ENCODE measurements at regions not wholly inside any gene's neighbourhood (a gene's known extent, or its start where the extent isn't known, plus 50 kb on each side); places are given as distances from the start of the nearest gene placed in this dataset.

DNA sequence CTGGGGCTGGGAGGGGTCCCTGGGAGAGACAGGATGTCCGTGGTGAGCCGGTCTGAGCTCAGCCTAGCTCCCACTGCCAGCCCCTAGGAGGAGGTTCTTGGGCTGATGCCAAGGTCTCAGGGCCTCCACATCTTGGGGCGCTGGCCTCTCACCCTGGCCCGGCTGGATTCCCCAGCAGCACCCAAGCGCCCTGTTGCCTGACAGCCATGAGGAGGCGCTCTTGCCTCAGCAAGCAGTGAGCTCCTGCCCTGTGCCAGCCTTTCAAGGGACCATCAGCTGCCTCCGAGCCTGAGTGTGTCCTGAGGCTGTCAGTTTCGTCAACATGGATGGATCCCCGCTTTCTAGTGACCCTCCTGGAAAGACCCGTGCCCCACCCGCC is 234.9 kb upstream of the CIBAR2 start:
- Histone ChIP-seq H3K9me3 (ENCODE audit: low read depth, low read length) (no peaks in the 10 kb centered on the region), H3K9ac (ENCODE audit: insufficient read length) (no peak overlapping the region), H3K27ac (no peak overlapping the region), H3K36me3 (ENCODE audit: insufficient read depth, low read length) (no peaks in the 10 kb centered on the region), H3K4me3 (no peak overlapping the region)
- no peak for DNase-seq (ENCODE audit: low read depth, low spot score)
- no peak for TF ChIP-seq POLR2AphosphoS5 (IDR thresholded peaks at IDR 0.05; ENCODE audit: borderline replicate concordance, low read depth, low read length)
- no peak for TF ChIP-seq FOXP2 (optimal IDR thresholded peaks at IDR 0.05; ENCODE audit: control extremely low read depth, extremely low read length, insufficient read depth)
- no peak for TF ChIP-seq EZH2 (IDR thresholded peaks at IDR 0.05)

GRCh38 chr16:85348065-85348840 is 236.0 kb upstream of the CIBAR2 start:
- TF ChIP-seq EZH2 (IDR thresholded peaks at IDR 0.05) (no peak), FOXP2 (optimal IDR thresholded peaks at IDR 0.05; ENCODE audit: control extremely low read depth, extremely low read length, insufficient read depth) (no peak), POLR2AphosphoS5 (IDR thresholded peaks at IDR 0.05; ENCODE audit: borderline replicate concordance, low read depth, low read length) (no peak)
- H3K4me3 ChIP-seq = no peak overlapping the region
- no peak for DNase-seq (ENCODE audit: low read depth, low spot score)
- no peak overlapping the region for H3K9ac ChIP-seq (ENCODE audit: insufficient read length)
- no peaks in the 10 kb centered on the region for H3K36me3 ChIP-seq (ENCODE audit: insufficient read depth, low read length)
- H3K9me3 ChIP-seq (ENCODE audit: low read depth, low read length) = no peaks in the 10 kb centered on the region
- no peak overlapping the region for H3K27ac ChIP-seq

DNA sequence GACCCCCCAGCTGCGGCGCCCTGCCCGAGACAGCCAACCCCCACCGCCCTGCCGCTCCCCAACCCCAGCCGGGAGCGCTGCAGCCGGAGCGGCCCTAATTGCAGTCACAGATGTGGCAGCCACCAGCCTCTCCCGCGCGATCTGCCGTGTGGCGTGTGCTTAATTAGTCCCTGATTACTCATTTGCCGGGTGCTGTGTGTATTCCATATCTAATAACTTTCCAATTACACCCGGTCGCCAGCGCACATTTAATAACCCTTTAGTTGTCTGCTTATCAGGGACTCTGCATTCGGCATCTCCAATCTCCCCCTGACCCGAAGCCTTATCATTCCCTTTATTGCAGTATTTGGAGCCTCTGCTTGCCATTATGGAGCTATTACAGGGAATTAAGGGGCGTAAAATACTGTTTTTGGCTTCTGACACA is 236.7 kb upstream of the CIBAR2 start:
- Histone ChIP-seq H3K4me3 (peak overlapping the region; percentile 24; the same call in 1 of the 2 replicates), H3K9ac (ENCODE audit: insufficient read length) (no peak overlapping the region), H3K9me3 (ENCODE audit: low read depth, low read length) (no peaks in the 10 kb centered on the region), H3K36me3 (ENCODE audit: insufficient read depth, low read length) (no peaks in the 10 kb centered on the region), H3K27ac (no peak overlapping the region)
- TF ChIP-seq EZH2 (IDR thresholded peaks at IDR 0.05) (no peak), FOXP2 (optimal IDR thresholded peaks at IDR 0.05; ENCODE audit: control extremely low read depth, extremely low read length, insufficient read depth) (no peak), POLR2AphosphoS5 (IDR thresholded peaks at IDR 0.05; ENCODE audit: borderline replicate concordance, low read depth, low read length) (no peak)
- no peak for DNase-seq (ENCODE audit: low read depth, low spot score)

DNA sequence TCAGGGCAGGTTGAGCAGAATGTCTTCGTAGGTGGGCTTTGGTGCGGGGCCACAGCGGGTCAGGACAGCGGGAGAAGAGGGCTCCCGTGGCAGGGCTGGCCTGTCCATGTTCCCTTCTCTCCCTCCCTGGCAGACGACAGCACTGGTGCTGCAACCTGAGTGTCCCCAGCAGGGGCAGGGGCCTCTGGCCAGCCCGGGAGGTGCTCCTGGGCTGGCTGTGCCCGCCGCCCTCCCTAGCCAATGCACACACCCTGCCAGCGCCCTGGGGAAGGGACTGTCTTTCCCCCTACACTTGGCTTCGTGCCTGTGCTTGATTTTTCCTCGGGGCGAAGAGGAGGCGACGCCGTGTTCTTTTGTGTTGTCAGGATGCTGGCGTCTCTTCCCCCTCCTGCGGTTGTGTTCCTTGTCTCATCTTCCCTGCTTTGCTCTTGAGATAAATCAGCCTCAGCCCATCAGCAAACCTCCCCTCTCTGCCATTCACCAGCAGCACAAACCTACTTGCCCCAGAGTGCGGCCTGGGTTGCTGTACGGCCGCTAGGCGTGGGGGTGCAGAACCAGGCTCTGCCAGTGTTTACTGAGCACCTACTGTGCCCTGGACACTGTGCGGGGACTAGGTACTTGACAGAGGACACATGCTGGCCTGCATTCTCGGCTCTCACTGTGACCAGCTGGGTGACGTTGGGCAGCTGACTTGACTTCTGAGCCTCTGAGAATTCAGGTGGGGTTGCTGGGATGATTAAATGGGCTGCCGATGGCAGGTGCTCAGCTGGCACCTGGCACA is 237.3 kb upstream of the CIBAR2 start:
- no peak for TF ChIP-seq EZH2 (IDR thresholded peaks at IDR 0.05)
- no peak for TF ChIP-seq POLR2AphosphoS5 (IDR thresholded peaks at IDR 0.05; ENCODE audit: borderline replicate concordance, low read depth, low read length)
- TF ChIP-seq FOXP2 (optimal IDR thresholded peaks at IDR 0.05; ENCODE audit: control extremely low read depth, extremely low read length, insufficient read depth) = peak; percentile 82
- Histone ChIP-seq H3K9me3 (ENCODE audit: low read depth, low read length) (no peaks in the 10 kb centered on the region), H3K4me3 (peak overlapping the region; percentile 28; the same call in 1 of the 2 replicates), H3K36me3 (ENCODE audit: insufficient read depth, low read length) (no peaks in the 10 kb centered on the region), H3K9ac (ENCODE audit: insufficient read length) (no peak overlapping the region), H3K27ac (no peak overlapping the region)
- DNase-seq (ENCODE audit: low read depth, low spot score) = no peak

- H3K36me3 ChIP-seq (ENCODE audit: insufficient read depth, low read length) = no peaks in the 10 kb centered on the region
- H3K9ac ChIP-seq (ENCODE audit: insufficient read length) = no peak overlapping the region
- no peak for DNase-seq (ENCODE audit: low read depth, low spot score)
- H3K4me3 ChIP-seq = peak overlapping the region; percentile 28; the same call in 1 of the 2 replicates
- TF ChIP-seq FOXP2 (optimal IDR thresholded peaks at IDR 0.05; ENCODE audit: control extremely low read depth, extremely low read length, insufficient read depth) (no peak), POLR2AphosphoS5 (IDR thresholded peaks at IDR 0.05; ENCODE audit: borderline replicate concordance, low read depth, low read length) (no peak), EZH2 (IDR thresholded peaks at IDR 0.05) (no peak)
- H3K9me3 ChIP-seq (ENCODE audit: low read depth, low read length) = no peaks in the 10 kb centered on the region
- no peak overlapping the region for H3K27ac ChIP-seq
These were observed 238.0 kb upstream of the CIBAR2 start for GRCh38 chr16:85350146-85350728.

- TF ChIP-seq FOXP2 (optimal IDR thresholded peaks at IDR 0.05; ENCODE audit: control extremely low read depth, extremely low read length, insufficient read depth) (no peak), EZH2 (IDR thresholded peaks at IDR 0.05) (no peak), POLR2AphosphoS5 (IDR thresholded peaks at IDR 0.05; ENCODE audit: borderline replicate concordance, low read depth, low read length) (no peak; the same call in 1 of the 2 replicates)
- no peak for DNase-seq (ENCODE audit: low read depth, low spot score)
- Histone ChIP-seq H3K27ac (0 out of 2 replicates have a peak overlapping the region, but pooled peaks have one; percentile 13), H3K9me3 (ENCODE audit: low read depth, low read length) (no peaks in the 10 kb centered on the region), H3K4me3 (no peak overlapping the region), H3K36me3 (ENCODE audit: insufficient read depth, low read length) (no peaks in the 10 kb centered on the region), H3K9ac (ENCODE audit: insufficient read length) (no peak overlapping the region)
These were observed 238.7 kb upstream of the CIBAR2 start for GRCh38 chr16:85350973-85351372.

DNA sequence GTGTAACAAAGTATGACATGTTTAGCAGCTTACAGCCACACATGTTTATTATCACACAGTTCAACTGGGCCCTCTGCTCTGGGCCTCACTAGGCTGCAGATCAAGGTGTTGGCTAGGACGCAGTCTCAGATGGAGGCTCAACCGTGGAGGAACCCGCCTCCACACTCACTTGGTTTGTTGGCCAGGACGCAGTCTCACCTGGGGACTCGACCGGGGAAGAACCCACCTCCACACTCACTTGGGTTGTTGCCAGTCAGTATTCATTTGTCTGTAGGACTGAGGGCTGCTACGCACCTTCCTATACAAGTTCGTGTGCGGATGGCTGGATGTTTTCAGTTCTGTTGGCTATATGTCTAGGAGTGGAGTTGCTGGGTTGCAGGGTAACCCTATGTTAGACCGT is 240.7 kb upstream of the CIBAR2 start:
- no peak for DNase-seq (ENCODE audit: low read depth, low spot score)
- H3K9me3 ChIP-seq (ENCODE audit: low read depth, low read length) = no peaks in the 10 kb centered on the region
- TF ChIP-seq POLR2AphosphoS5 (IDR thresholded peaks at IDR 0.05; ENCODE audit: borderline replicate concordance, low read depth, low read length) (no peak), FOXP2 (optimal IDR thresholded peaks at IDR 0.05; ENCODE audit: control extremely low read depth, extremely low read length, insufficient read depth) (no peak), EZH2 (IDR thresholded peaks at IDR 0.05) (no peak)
- no peak overlapping the region for H3K27ac ChIP-seq
- no peaks in the 10 kb centered on the region for H3K36me3 ChIP-seq (ENCODE audit: insufficient read depth, low read length)
- no peak overlapping the region for H3K9ac ChIP-seq (ENCODE audit: insufficient read length)
- no peak overlapping the region for H3K4me3 ChIP-seq
